ENCODE measurements at regions not wholly inside any gene's neighbourhood (a gene's known extent, or its start where the extent isn't known, plus 50 kb on each side); places are given as distances from the start of the nearest gene placed in this dataset.

DNA sequence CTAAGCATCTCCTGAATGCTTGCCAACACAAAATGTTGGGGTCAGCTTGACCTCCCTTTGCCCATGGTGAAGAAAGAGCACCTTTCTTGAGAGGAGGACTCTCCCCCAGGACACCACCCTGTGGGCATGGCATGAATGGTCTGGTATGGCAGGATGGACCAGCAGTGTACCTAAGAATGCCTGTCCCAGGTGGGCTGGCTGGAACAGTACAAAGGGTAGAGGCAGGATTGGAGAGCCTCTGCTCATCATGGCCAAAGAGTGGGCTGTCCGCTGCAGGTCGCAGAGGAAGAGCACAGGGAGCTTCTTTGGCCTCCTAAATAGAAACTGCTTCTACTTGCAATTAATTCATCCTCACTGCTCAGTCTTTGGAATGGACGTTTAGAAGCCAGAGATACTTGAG, 131.6 kb upstream of the OSMR start:
- H3F3A ChIP-seq (ENCODE audit: low read depth), result no peaks in the 10 kb centered on the region
- H4K20me1 ChIP-seq (ENCODE audit: insufficient read depth, low read length, poor library complexity, severe bottlenecking), result no peaks in the 10 kb centered on the region
- H3K27me3 ChIP-seq (ENCODE audit: insufficient read depth, low read length, poor library complexity, severe bottlenecking), result no peaks in the 10 kb centered on the region
- TF ChIP-seq EZH2phosphoT487 (IDR thresholded peaks at IDR 0.05; ENCODE audit: borderline replicate concordance), result no peak
- TF ChIP-seq, protein P1, sequence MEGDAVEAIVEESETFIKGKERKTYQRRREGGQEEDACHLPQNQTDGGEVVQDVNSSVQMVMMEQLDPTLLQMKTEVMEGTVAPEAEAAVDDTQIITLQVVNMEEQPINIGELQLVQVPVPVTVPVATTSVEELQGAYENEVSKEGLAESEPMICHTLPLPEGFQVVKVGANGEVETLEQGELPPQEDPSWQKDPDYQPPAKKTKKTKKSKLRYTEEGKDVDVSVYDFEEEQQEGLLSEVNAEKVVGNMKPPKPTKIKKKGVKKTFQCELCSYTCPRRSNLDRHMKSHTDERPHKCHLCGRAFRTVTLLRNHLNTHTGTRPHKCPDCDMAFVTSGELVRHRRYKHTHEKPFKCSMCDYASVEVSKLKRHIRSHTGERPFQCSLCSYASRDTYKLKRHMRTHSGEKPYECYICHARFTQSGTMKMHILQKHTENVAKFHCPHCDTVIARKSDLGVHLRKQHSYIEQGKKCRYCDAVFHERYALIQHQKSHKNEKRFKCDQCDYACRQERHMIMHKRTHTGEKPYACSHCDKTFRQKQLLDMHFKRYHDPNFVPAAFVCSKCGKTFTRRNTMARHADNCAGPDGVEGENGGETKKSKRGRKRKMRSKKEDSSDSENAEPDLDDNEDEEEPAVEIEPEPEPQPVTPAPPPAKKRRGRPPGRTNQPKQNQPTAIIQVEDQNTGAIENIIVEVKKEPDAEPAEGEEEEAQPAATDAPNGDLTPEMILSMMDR (conservative IDR thresholded peaks at IDR 0.05; ENCODE audit: low read length), result no peak
- no peak overlapping the region for H3K4me2 ChIP-seq (ENCODE audit: low read depth, low read length, poor library complexity, severe bottlenecking)
- H2AFZ ChIP-seq (ENCODE audit: low read length), result no peak overlapping the region
- no peak overlapping the region for H3K9ac ChIP-seq (ENCODE audit: low read depth, low read length, poor library complexity, severe bottlenecking)
- H3K9me2 ChIP-seq (replicated peaks; ENCODE audit: low read depth, low read length), result no peaks in the 10 kb centered on the region
- no peaks in the 10 kb centered on the region for H3K4me1 ChIP-seq (ENCODE audit: insufficient read depth, low read length, poor library complexity, severe bottlenecking)
- no peaks in the 10 kb centered on the region for H3K36me3 ChIP-seq (ENCODE audit: insufficient read depth, low read length)
- no peaks in the 10 kb centered on the region for H3K9me3 ChIP-seq (ENCODE audit: insufficient read depth, low read depth, low read length)
- no peaks in the 10 kb centered on the region for H3K79me2 ChIP-seq (ENCODE audit: insufficient read depth, low read length)
- no peak overlapping the region for H3K4me3 ChIP-seq (ENCODE audit: low read length, poor library complexity, severe bottlenecking)

DNA sequence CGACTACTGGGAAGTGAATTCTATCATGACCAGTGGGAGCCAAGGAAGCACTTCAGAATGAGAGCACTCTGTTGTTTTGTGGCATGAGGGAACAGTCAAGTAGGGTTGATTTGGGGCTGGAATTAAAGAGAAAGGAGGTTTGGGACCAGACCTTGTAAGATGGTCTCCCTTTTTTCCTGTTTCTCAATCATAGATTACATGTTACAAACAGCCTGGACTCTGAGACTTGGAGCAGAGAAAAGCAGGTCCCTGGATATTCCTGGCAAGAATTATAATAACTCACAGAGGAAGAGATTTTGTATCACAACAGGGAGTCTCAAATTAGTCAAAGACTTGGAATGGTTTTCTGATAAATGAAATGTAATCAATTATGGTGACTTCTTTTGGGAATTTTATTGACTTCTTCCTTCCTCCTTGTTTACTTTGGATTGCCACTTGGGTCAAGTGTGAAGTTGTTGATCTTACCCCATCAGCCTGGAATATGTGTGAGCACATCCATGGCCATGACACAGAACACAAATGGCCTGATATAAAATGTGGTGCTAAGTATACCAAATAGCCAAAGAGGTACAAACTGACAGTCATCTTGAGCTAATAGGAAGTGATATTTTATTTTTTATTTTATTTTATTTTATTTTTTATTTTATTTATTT, 131.0 kb upstream of the OSMR start:
- H3K9ac ChIP-seq (ENCODE audit: low read depth, low read length, poor library complexity, severe bottlenecking), result no peak overlapping the region
- no peaks in the 10 kb centered on the region for H3K4me1 ChIP-seq (ENCODE audit: insufficient read depth, low read length, poor library complexity, severe bottlenecking)
- no peaks in the 10 kb centered on the region for H3K79me2 ChIP-seq (ENCODE audit: insufficient read depth, low read length)
- H3K9me2 ChIP-seq (replicated peaks; ENCODE audit: low read depth, low read length), result no peaks in the 10 kb centered on the region
- H3K4me2 ChIP-seq (ENCODE audit: low read depth, low read length, poor library complexity, severe bottlenecking), result no peak overlapping the region
- TF ChIP-seq EZH2phosphoT487 (IDR thresholded peaks at IDR 0.05; ENCODE audit: borderline replicate concordance), result no peak
- TF ChIP-seq, protein P1 (conservative IDR thresholded peaks at IDR 0.05; ENCODE audit: low read length), result no peak
- no peaks in the 10 kb centered on the region for H3K27me3 ChIP-seq (ENCODE audit: insufficient read depth, low read length, poor library complexity, severe bottlenecking)
- no peaks in the 10 kb centered on the region for H3K36me3 ChIP-seq (ENCODE audit: insufficient read depth, low read length)
- H3K9me3 ChIP-seq (ENCODE audit: insufficient read depth, low read depth, low read length), result no peaks in the 10 kb centered on the region
- H3F3A ChIP-seq (ENCODE audit: low read depth), result no peaks in the 10 kb centered on the region
- no peaks in the 10 kb centered on the region for H4K20me1 ChIP-seq (ENCODE audit: insufficient read depth, low read length, poor library complexity, severe bottlenecking)
- H2AFZ ChIP-seq (ENCODE audit: low read length), result no peak overlapping the region
- H3K4me3 ChIP-seq (ENCODE audit: low read length, poor library complexity, severe bottlenecking), result no peak overlapping the region

DNA sequence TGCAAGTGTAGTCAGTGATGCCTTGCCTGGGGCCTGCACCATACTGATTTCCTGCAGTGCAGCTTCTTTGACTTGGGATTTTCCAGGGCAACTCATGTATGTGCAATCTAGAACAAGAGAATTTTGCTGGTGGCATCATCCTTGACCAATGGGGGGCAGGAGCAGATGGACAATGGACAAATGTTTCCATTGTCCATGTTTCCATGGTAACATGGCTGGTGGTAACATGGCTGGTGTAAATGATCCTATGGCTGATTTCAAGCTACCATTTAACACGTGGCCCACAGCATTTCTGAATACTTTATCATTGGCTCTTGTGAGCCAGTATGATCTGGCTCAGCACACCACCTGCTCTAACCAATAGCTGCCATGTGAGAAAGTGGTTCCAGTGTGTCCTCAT, 130.1 kb upstream of the OSMR start:
- no peaks in the 10 kb centered on the region for H3K4me1 ChIP-seq (ENCODE audit: insufficient read depth, low read length, poor library complexity, severe bottlenecking)
- H3K27me3 ChIP-seq (ENCODE audit: insufficient read depth, low read length, poor library complexity, severe bottlenecking), result no peaks in the 10 kb centered on the region
- H3K9me3 ChIP-seq (ENCODE audit: insufficient read depth, low read depth, low read length), result no peaks in the 10 kb centered on the region
- no peak overlapping the region for H3K4me2 ChIP-seq (ENCODE audit: low read depth, low read length, poor library complexity, severe bottlenecking)
- no peaks in the 10 kb centered on the region for H3K79me2 ChIP-seq (ENCODE audit: insufficient read depth, low read length)
- no peaks in the 10 kb centered on the region for H4K20me1 ChIP-seq (ENCODE audit: insufficient read depth, low read length, poor library complexity, severe bottlenecking)
- no peak overlapping the region for H2AFZ ChIP-seq (ENCODE audit: low read length)
- no peaks in the 10 kb centered on the region for H3K36me3 ChIP-seq (ENCODE audit: insufficient read depth, low read length)
- H3F3A ChIP-seq (ENCODE audit: low read depth), result no peaks in the 10 kb centered on the region
- no peak overlapping the region for H3K4me3 ChIP-seq (ENCODE audit: low read length, poor library complexity, severe bottlenecking)
- no peak overlapping the region for H3K9ac ChIP-seq (ENCODE audit: low read depth, low read length, poor library complexity, severe bottlenecking)
- TF ChIP-seq, protein P1 (conservative IDR thresholded peaks at IDR 0.05; ENCODE audit: low read length), result no peak
- TF ChIP-seq EZH2phosphoT487 (IDR thresholded peaks at IDR 0.05; ENCODE audit: borderline replicate concordance), result no peak
- no peaks in the 10 kb centered on the region for H3K9me2 ChIP-seq (replicated peaks; ENCODE audit: low read depth, low read length)
